GM23338 (cell line): ENCODE measurements at regions not wholly inside any gene's neighbourhood (a gene's known extent, or its start where the extent isn't known, plus 50 kb on each side); places are given as distances from the start of the nearest gene placed in this dataset.

Experiments used
- ATAC-seq: fragments of 200-7000 bp; cut with Tn5 transposase; 3 replicates; pipeline ENCODE4 v1.9.1; 2020
- DNase-seq: peaks from one replicate; pipeline ENCODE4 v3.0.0-alpha.2; 2015; ENCODE audit warnings: low spot score
- H2AFZ ChIP-seq: fragments of 200-600 bp; sonication (generic); 2 replicates; pipeline ENCODE4 v1.8.0; 2016; ENCODE audit warnings: antibody characterized with exemption, mild to moderate bottlenecking, moderate library complexity
- H3F3A ChIP-seq: fragments of 200-600 bp; sonication (generic); replicated peaks from 2 replicates; pipeline ENCODE4 v1.8.0; 2017; ENCODE audit warnings: antibody characterized with exemption, mixed run types, low read depth
- H3K27ac ChIP-seq: fragments of 200-600 bp; sonication (generic); 2 replicates; pipeline ENCODE4 v1.6.1; 2016; ENCODE audit warnings: low read depth
- H3K27me3 ChIP-seq: fragments of 200-600 bp; sonication (generic); 2 replicates; pipeline ENCODE4 v1.8.0; 2016; ENCODE audit warnings: mild to moderate bottlenecking, mixed run types, moderate library complexity; ENCODE audit not compliant: insufficient read depth
- H3K36me3 ChIP-seq: fragments of 200-600 bp; sonication (generic); 2 replicates; pipeline ENCODE4 v1.8.0; 2016; ENCODE audit warnings: mild to moderate bottlenecking; ENCODE audit not compliant: insufficient read depth
- H3K4me1 ChIP-seq: fragments of 200-600 bp; sonication (generic); 2 replicates; pipeline ENCODE4 v1.8.0; 2016; ENCODE audit warnings: mild to moderate bottlenecking, moderate library complexity; ENCODE audit not compliant: insufficient read depth
- H3K4me2 ChIP-seq: fragments of 200-600 bp; sonication (generic); 2 replicates; pipeline ENCODE4 v1.7.1; 2017; ENCODE audit warnings: mixed run types
- H3K4me3 ChIP-seq: fragments of 200-600 bp; sonication (generic); 2 replicates; pipeline ENCODE4 v1.6.1; 2016; ENCODE audit warnings: mixed run types
- H3K79me2 ChIP-seq: fragments of 200-600 bp; sonication (generic); replicated peaks from 2 replicates; pipeline ENCODE4 v1.8.0; 2017; ENCODE audit warnings: mild to moderate bottlenecking; ENCODE audit not compliant: insufficient read depth
- H3K9me2 ChIP-seq: fragments of 200-600 bp; sonication (generic); 2 replicates; pipeline ENCODE4 v1.8.0; 2017; ENCODE audit not compliant: insufficient read depth
- H4K20me1 ChIP-seq: fragments of 200-600 bp; sonication (generic); replicated peaks from 2 replicates; pipeline ENCODE4 v1.8.0; 2017; ENCODE audit warnings: mild to moderate bottlenecking; ENCODE audit not compliant: insufficient read depth
- H3K27ac Mint-ChIP-seq: 2 replicates; pipeline ENCODE4 v1.8.0; 2020; ENCODE audit warnings: inconsistent platforms, mild to moderate bottlenecking, moderate library complexity, mixed read lengths
- H3K27me3 Mint-ChIP-seq: 3 replicates; pipeline ENCODE4 v1.8.0; 2022; ENCODE audit warnings: low read depth, mild to moderate bottlenecking, moderate library complexity, mixed read lengths, inconsistent platforms; ENCODE audit not compliant: insufficient read depth, poor library complexity
- H3K36me3 Mint-ChIP-seq: 3 replicates; pipeline ENCODE4 v1.8.0; 2021; ENCODE audit warnings: low read depth, mild to moderate bottlenecking, inconsistent platforms, moderate library complexity, mixed read lengths
- H3K4me1 Mint-ChIP-seq: 3 replicates; pipeline ENCODE4 v1.8.0; 2020; ENCODE audit warnings: mild to moderate bottlenecking, inconsistent platforms, mixed read lengths
- H3K4me3 Mint-ChIP-seq: 3 replicates; pipeline ENCODE4 v1.8.0; 2021; ENCODE audit warnings: moderate library complexity, mild to moderate bottlenecking, inconsistent platforms, mixed read lengths
- H3K9me3 Mint-ChIP-seq: 3 replicates; pipeline ENCODE4 v1.8.0; 2020; ENCODE audit warnings: moderate library complexity, mild to moderate bottlenecking, inconsistent platforms, mixed read lengths
- CREB1 ChIP-seq: fragments of 250-450 bp; sonication (Bioruptor Pico); IDR thresholded peaks from 2 replicates; pipeline ENCODE4 v1.5.0; 2020; ENCODE audit warnings: low read depth, mild to moderate bottlenecking, moderate library complexity
- EZH2 ChIP-seq: fragments of 200-600 bp; sonication (generic); IDR thresholded peaks from one replicate; pipeline ENCODE4 v1.8.0; 2017; ENCODE audit warnings: antibody characterized with exemption, mild to moderate bottlenecking, low read depth; ENCODE audit not compliant: unreplicated experiment
- REST ChIP-seq: IDR thresholded peaks from one replicate; pipeline ENCODE4 v1.6.1; 2018; ENCODE audit warnings: antibody characterized with exemption; ENCODE audit not compliant: unreplicated experiment
- STAT1 ChIP-seq: IDR thresholded peaks from one replicate; pipeline ENCODE4 v1.6.1; 2016; ENCODE audit warnings: antibody characterized with exemption; ENCODE audit not compliant: unreplicated experiment
- TF ChIP-seq, protein P1 (sequence below): fragments of 250-450 bp; sonication (Bioruptor Pico); IDR thresholded peaks from 2 replicates; pipeline ENCODE4 v1.5.0; 2020; ENCODE audit warnings: mild to moderate bottlenecking, moderate library complexity

DNA sequence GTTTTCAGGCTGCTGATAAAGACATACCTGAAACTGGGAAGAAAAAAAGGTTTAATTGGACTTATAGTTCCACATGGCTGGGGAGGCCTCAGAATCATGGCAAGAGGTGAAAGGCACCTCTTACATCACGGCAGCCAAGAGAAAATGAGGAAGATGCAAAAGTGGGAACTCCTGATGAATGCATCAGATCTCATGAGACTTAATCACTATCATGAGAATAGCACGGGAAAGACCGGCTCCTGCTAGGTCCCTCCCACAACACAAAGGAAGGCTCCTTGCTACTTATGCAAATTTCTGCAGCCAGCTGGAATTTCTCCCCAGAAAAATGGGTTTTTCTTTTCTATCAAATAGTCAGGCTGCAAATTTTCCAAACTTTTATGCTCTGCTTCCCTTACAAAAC is 174.1 kb upstream of the RMST start (continued):
- TF ChIP-seq, protein P1, sequence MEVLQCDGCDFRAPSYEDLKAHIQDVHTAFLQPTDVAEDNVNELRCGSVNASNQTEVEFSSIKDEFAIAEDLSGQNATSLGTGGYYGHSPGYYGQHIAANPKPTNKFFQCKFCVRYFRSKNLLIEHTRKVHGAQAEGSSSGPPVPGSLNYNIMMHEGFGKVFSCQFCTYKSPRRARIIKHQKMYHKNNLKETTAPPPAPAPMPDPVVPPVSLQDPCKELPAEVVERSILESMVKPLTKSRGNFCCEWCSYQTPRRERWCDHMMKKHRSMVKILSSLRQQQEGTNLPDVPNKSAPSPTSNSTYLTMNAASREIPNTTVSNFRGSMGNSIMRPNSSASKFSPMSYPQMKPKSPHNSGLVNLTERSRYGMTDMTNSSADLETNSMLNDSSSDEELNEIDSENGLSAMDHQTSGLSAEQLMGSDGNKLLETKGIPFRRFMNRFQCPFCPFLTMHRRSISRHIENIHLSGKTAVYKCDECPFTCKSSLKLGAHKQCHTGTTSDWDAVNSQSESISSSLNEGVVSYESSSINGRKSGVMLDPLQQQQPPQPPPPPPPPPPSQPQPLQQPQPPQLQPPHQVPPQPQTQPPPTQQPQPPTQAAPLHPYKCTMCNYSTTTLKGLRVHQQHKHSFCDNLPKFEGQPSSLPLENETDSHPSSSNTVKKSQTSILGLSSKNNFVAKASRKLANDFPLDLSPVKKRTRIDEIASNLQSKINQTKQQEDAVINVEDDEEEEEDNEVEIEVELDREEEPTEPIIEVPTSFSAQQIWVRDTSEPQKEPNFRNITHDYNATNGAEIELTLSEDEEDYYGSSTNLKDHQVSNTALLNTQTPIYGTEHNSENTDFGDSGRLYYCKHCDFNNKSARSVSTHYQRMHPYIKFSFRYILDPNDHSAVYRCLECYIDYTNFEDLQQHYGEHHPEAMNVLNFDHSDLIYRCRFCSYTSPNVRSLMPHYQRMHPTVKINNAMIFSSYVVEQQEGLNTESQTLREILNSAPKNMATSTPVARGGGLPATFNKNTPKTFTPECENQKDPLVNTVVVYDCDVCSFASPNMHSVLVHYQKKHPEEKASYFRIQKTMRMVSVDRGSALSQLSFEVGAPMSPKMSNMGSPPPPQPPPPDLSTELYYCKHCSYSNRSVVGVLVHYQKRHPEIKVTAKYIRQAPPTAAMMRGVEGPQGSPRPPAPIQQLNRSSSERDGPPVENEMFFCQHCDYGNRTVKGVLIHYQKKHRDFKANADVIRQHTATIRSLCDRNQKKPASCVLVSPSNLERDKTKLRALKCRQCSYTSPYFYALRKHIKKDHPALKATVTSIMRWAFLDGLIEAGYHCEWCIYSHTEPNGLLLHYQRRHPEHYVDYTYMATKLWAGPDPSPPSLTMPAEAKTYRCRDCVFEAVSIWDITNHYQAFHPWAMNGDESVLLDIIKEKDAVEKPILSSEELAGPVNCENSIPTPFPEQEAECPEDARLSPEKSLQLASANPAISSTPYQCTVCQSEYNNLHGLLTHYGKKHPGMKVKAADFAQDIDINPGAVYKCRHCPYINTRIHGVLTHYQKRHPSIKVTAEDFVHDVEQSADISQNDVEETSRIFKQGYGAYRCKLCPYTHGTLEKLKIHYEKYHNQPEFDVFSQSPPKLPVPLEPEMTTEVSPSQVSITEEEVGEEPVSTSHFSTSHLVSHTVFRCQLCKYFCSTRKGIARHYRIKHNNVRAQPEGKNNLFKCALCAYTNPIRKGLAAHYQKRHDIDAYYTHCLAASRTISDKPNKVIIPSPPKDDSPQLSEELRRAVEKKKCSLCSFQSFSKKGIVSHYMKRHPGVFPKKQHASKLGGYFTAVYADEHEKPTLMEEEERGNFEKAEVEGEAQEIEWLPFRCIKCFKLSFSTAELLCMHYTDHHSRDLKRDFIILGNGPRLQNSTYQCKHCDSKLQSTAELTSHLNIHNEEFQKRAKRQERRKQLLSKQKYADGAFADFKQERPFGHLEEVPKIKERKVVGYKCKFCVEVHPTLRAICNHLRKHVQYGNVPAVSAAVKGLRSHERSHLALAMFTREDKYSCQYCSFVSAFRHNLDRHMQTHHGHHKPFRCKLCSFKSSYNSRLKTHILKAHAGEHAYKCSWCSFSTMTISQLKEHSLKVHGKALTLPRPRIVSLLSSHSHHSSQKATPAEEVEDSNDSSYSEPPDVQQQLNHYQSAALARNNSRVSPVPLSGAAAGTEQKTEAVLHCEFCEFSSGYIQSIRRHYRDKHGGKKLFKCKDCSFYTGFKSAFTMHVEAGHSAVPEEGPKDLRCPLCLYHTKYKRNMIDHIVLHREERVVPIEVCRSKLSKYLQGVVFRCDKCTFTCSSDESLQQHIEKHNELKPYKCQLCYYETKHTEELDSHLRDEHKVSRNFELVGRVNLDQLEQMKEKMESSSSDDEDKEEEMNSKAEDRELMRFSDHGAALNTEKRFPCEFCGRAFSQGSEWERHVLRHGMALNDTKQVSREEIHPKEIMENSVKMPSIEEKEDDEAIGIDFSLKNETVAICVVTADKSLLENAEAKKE (CRISPR knock-in tag), result no peak
- no peak for TF ChIP-seq EZH2

DNA sequence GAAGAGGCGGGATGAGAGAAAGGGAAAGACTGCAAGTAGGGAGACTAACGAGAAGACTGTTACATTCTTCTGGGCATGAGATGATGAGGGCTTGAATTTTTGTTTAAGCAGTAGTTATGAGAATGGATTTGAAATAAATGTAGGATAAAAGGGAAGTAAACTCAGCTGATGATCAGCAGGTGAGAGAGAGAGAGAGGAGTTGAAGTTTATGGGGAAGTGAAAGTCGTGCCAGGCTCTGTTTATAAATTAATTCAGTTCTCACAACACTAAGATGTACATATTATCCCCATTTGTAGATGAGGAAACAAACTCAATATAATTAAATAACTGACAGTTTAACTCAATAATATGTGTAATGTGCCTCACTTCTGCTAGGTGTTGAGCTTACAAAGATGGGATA is 170.0 kb upstream of the RMST start:
- H3K4me1 Mint-ChIP-seq, result peaks cover 4% of the 10 kb centered on the region; the same call in 2 of the 3 replicates
- H3K27me3 Mint-ChIP-seq, result no peaks in the 10 kb centered on the region
- H3K9me3 Mint-ChIP-seq, result peaks cover 20% of the 10 kb centered on the region
- Histone ChIP-seq H3K79me2 (no peaks in the 10 kb centered on the region), H3F3A (no peaks in the 10 kb centered on the region), H3K4me2 (no peak overlapping the region), H3K9me2 (peaks cover 10% of the 10 kb centered on the region; the same call in 1 of the 2 replicates), H3K27me3 (no peaks in the 10 kb centered on the region), H3K4me1 (no peaks in the 10 kb centered on the region), H2AFZ (no peak overlapping the region), H3K4me3 (no peak overlapping the region), H3K27ac (no peak overlapping the region), H3K36me3 (peaks cover 6% of the 10 kb centered on the region; the same call in 1 of the 2 replicates), H4K20me1 (no peaks in the 10 kb centered on the region)
- no peak overlapping the region for H3K4me3 Mint-ChIP-seq
- ATAC-seq, result no peak
- no peak for DNase-seq
- peaks cover 10% of the 10 kb centered on the region; the same call in 2 of the 3 replicates for H3K36me3 Mint-ChIP-seq
- H3K27ac Mint-ChIP-seq, result no peak overlapping the region
- TF ChIP-seq, protein P1 (CRISPR knock-in tag), result no peak
- no peak for TF ChIP-seq REST
- TF ChIP-seq STAT1, result no peak
- no peak for TF ChIP-seq CREB1
